H54 (cell line): ENCODE measurements at regions not wholly inside any gene's neighbourhood (a gene's known extent, or its start where the extent isn't known, plus 50 kb on each side); places are given as distances from the start of the nearest gene placed in this dataset.

Source experiments
- DNase-seq: peaks from one replicate; pipeline ENCODE4 v3.0.0; 2011; ENCODE audit warnings: low spot score, mixed read lengths; ENCODE audit not compliant: insufficient read length
- FAIRE-seq: peaks from 3 replicates; lab custom pipeline; 2011; peaks lifted over from hg19 to GRCh38; lab: Jason Lieb, UNC
- POLR2A ChIP-seq: IDR thresholded peaks from 2 replicates; pipeline ENCODE4 v1.6.1; 2011; ENCODE audit warnings: low read depth, mild to moderate bottlenecking, low read length

GRCh38 chr2:220880623-220881596 is 691.2 kb downstream of the EPHA4 start:
- no peak for FAIRE-seq
- no peak for DNase-seq
- no peak for TF ChIP-seq POLR2A

DNA sequence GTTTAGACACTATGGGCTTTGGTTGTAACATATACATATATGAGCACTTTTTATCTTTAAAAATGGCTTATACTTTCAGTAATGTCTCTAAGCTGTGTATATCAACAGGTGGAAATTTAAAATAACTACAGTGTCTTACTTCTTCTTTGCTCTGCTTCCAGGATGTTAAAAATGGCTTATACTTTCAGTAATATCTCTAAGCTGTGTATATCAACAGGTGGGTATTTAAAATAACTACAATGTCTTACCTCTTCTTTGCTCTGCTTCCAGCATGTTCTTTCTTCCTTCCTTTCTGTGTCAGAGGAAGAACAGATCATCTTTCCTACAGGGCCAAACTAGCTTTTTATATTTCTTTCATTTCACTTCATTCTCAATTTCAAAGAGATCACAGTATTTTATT is 689.6 kb downstream of the EPHA4 start:
- TF ChIP-seq POLR2A: no peak
- no peak for FAIRE-seq
- no peak for DNase-seq

GRCh38 chr2:220885593-220885992 is 686.5 kb downstream of the EPHA4 start:
- FAIRE-seq (no peak), DNase-seq (no peak)
- no peak for TF ChIP-seq POLR2A

GRCh38 chr2:220887271-220887870 is 684.7 kb downstream of the EPHA4 start:
- DNase-seq: no peak
- no peak for TF ChIP-seq POLR2A
- no peak for FAIRE-seq

- FAIRE-seq: no peak
- no peak for DNase-seq
- TF ChIP-seq POLR2A: no peak
Measured at GRCh38 chr2:220887876-220888275, 684.2 kb downstream of the EPHA4 start.

DNA sequence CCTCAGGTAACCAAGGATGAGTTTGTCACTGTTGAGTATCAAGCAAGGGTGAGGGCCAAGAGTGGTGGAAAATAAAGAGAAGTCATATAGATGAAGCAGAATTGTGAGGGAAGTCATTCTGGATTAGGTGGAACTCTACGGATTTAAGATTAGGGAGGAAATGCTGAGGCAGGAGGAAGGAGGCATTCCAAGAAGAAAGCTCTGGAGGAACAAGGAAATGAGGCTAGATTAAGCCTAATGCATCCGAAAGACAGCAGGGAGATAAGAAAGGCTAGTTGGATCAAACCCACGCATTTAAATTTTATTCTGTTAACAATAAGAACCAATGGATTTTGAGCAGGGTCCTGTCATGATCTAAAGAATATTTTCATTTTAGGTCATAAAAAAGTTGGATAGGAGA is 681.2 kb downstream of the EPHA4 start:
- DNase-seq: no peak
- no peak for TF ChIP-seq POLR2A
- no peak for FAIRE-seq

GRCh38 chr2:220891405-220891804 is 680.7 kb downstream of the EPHA4 start:
- DNase-seq (peak; percentile 69), FAIRE-seq (peak; percentile 99)
- TF ChIP-seq POLR2A: no peak

DNA sequence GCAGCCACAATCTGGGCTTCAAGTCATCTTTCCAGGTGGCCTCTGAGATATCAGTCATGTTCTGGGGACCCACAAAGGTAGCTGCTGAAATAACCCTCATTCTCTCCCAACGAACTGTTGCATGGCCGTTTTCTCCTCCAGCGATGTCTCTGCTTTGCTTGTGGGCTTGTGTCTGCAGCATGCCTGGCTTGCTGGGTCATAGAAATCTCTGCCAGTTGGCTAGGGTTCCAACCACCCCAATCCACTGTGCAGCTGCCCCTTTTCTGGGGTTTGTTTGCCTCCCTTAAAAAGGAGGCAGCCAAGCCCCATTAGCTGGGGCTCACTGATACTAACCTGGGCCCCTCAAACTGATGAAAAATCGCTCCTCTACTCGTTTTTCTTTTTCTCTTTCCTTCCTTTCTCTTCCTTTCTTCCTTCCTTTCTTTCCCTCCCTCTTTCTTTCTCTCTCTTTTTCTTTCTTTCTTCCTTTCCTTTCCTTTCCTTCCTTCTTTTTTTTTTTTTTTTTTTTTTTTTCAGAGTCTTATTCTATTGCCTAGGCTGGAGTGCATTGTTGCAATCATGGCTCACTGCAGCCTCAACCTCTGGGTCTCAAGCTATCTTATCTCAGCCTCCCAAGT is 680.0 kb downstream of the EPHA4 start:
- no peak for TF ChIP-seq POLR2A
- no peak for DNase-seq
- FAIRE-seq: no peak

DNA sequence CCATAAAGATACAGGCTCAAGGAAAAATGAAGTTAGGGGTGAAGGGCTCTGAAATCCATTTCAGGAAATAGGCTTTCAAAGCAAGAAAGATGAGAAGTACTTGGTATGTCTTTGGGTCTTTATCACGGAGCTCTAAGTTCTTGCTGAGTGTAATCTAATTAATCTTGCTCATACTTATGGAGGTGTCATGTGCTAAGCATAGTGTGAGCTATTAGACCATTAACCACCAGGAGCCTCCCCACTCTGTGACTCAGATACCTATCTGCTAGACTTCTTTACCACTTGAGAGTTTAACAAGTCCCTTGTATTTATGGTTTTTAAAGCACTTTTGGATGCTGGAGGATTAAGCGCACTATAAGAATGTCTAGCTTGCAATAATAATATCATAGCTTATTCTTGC is 678.7 kb downstream of the EPHA4 start:
- no peak for TF ChIP-seq POLR2A
- FAIRE-seq: peak; percentile 50
- no peak for DNase-seq

DNA sequence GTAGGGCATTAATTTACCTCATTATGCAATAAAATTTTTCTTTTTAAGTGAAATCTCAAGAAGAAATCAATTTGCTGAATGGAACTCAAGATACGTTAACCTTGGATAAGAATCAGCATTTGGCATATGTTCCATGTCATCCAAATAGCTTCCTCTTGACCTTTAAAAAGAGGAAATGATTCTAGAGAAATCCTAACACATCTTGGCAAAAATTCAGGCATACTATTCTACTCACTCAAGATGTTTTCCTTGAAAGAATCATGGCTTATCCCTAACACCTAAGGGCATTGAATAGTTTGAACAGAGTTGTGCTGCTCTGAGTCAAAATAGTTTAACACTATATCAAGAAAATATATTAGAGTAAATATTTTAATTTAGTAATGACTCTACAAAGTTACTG is 678.0 kb downstream of the EPHA4 start:
- DNase-seq (no peak), FAIRE-seq (no peak)
- no peak for TF ChIP-seq POLR2A

DNA sequence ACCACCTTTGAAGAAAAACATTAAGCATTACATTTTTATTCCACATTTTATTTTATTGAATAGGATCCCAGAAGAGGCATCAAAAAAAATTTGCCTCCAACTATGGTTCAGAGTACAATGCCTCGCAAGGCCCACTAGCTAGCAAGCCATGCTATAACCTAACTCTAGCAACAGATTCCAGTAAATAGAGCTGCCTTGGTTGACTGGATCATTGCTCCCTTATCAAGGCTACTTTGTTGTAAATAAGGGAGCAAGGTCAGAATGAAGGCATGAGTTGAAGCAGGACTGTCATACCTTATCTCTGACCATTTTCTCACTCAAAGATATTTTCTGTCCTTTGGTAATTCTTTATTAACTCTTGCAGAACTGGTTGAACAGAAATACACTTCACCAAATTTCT is 672.6 kb downstream of the EPHA4 start:
- no peak for FAIRE-seq
- DNase-seq: no peak
- no peak for TF ChIP-seq POLR2A

- TF ChIP-seq POLR2A: no peak
- no peak for FAIRE-seq
- DNase-seq: no peak
Measured at GRCh38 chr2:220904015-220904414, 668.1 kb downstream of the EPHA4 start.

GRCh38 chr2:220913384-220913783 is 658.7 kb downstream of the EPHA4 start:
- TF ChIP-seq POLR2A: no peak
- DNase-seq: no peak
- FAIRE-seq: no peak

DNA sequence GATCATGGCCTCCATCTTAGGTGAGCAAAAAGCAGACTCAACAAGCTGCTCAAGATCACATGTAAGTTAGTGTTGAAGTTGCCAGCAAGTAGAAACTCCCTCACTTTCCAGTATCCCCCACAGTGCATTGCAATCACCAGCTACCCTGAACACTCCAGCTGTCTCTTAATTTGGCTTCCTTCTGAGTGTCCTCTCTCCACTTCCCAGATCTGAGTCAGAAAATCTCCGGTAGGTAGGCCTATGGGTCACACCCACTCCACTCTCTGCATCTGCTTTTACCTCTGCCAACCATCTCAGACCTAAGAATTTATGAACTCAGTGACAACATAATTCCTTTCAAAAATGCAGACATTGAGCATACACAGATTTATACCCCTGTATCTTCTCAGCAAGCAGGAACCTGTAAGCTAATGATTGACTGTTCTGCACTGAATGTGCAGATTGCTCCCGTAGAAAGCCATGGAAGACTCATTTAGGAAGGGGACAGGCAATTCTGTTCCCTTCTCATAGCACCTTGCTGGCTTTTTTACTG is 656.9 kb downstream of the EPHA4 start:
- DNase-seq (no peak), FAIRE-seq (no peak)
- TF ChIP-seq POLR2A: no peak
